T47D (cell line): ENCODE measurements at regions not wholly inside any gene's neighbourhood (a gene's known extent, or its start where the extent isn't known, plus 50 kb on each side); places are given as distances from the start of the nearest gene placed in this dataset.

Experiments
- DNase-seq, 2 experiments: peaks; one replicate each; pipeline versions ENCODE4 v3.0.0 to v3.0.0-alpha.2; 2011 to 2012; ENCODE audit warnings: low read depth in 1 of 2, low spot score in 1 of 2
- JUND ChIP-seq: IDR thresholded peaks from 2 replicates; pipeline ENCODE4 v1.6.1; 2012; ENCODE audit warnings: low read depth
- in situ Hi-C: cut with HindIII; loops from 2 replicates; pipeline ENCODE4 v1.10.0; 2016; ENCODE audit warnings: low sequenced_read_pairs, low pct_unique_long_range_greater_than_20kb

- DNase-seq, result no peak
- no peak for TF ChIP-seq JUND
- in situ Hi-C loops, result no loop called here
Observed at GRCh38 chr12:95390192-95390591, 83.8 kb upstream of the METAP2 start.

GRCh38 chr12:95390932-95391331, 83.0 kb upstream of the METAP2 start:
- in situ Hi-C loops, result no loop called here
- no peak for TF ChIP-seq JUND
- no peak for DNase-seq

GRCh38 chr12:95393191-95393790, 80.7 kb upstream of the METAP2 start:
- in situ Hi-C loops, result no loop called here
- no peak for TF ChIP-seq JUND
- DNase-seq, result peak in 1 of 2 experiments; percentile 22

- in situ Hi-C loops, result no loop called here
- DNase-seq, result no peak
- TF ChIP-seq JUND, result no peak
Observed at GRCh38 chr12:95395696-95396095, 78.3 kb upstream of the METAP2 start.

GRCh38 chr12:95396849-95397468, 77.0 kb upstream of the METAP2 start:
- no peak for TF ChIP-seq JUND
- in situ Hi-C loops, result no loop called here
- DNase-seq, result no peak

GRCh38 chr12:95397571-95397970, 76.4 kb upstream of the METAP2 start:
- no peak for TF ChIP-seq JUND
- in situ Hi-C loops, result no loop called here

GRCh38 chr12:95402096-95402495, 71.9 kb upstream of the METAP2 start:
- no peak for TF ChIP-seq JUND
- in situ Hi-C loops, result no loop called here
- no peak for DNase-seq

More at GRCh38 chr12:95397571-95397970, 76.4 kb upstream of the METAP2 start:
- DNase-seq, result no peak

- no peak for DNase-seq
- in situ Hi-C loops, result no loop called here
- no peak for TF ChIP-seq JUND
Observed at GRCh38 chr12:95408201-95408600, 65.8 kb upstream of the METAP2 start.

GRCh38 chr12:95411057-95411456, 62.9 kb upstream of the METAP2 start:
- in situ Hi-C loops, result no loop called here
- no peak for DNase-seq
- no peak for TF ChIP-seq JUND

- TF ChIP-seq JUND, result no peak
- no peak for DNase-seq
- in situ Hi-C loops, result no loop called here
Observed at GRCh38 chr12:95411466-95411865, 62.5 kb upstream of the METAP2 start.

GRCh38 chr12:95412482-95413311, 61.3 kb upstream of the METAP2 start:
- in situ Hi-C loops, result no loop called here
- TF ChIP-seq JUND, result no peak
- DNase-seq, result no peak

GRCh38 chr12:95413576-95413975, 60.4 kb upstream of the METAP2 start:
- TF ChIP-seq JUND, result no peak
- in situ Hi-C loops, result no loop called here
- no peak for DNase-seq

- in situ Hi-C loops, result no loop called here
- no peak for TF ChIP-seq JUND
- no peak for DNase-seq
Observed at GRCh38 chr12:95415451-95415850, 58.5 kb upstream of the METAP2 start.
